Stimulated activated CD4-positive, alpha-beta T cell treated with anti-CD3 and anti-CD28 coated beads, Interleukin-15, amount 100 ng/mL, for 1 hour (primary cell): ENCODE measurements at regions not wholly inside any gene's neighbourhood (a gene's known extent, or its start where the extent isn't known, plus 50 kb on each side); places are given as distances from the start of the nearest gene placed in this dataset.
"Not testable (repeated sequence)": the region's sequence is repeated elsewhere in the genome, so short reads cannot be mapped to it uniquely, and the experiment has no call there.

ENCODE experiments used
- DNase-seq, 2 donors: peaks; one replicate each; pipeline ENCODE4 v3.0.0-alpha.2; 2020; ENCODE audit warnings: low read depth in 1 of 2, low spot score in 1 of 2

DNA sequence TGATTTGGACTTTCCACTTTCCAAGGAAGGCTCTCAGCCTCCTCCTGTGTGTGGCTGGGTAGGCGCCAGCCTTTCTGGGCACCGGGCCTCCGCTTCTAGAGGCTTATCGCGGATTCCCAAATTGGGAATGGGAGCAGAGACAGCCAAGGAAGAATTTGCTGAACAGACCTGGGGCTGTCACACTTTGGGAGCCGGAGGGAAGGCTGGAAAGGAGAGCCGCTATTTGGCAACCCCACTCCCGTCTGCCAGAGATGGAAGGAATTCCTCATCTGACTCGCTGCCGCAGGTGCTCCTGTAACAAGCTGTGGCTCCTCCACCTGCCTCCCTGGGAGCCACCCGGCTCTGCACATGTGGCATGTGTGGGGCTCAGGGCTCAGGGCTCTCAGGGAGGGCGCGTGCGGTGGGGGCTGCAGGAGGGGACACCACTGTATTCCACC lies 50.8 kb upstream of the ECHDC3 start:
- DNase-seq = no peak

DNA sequence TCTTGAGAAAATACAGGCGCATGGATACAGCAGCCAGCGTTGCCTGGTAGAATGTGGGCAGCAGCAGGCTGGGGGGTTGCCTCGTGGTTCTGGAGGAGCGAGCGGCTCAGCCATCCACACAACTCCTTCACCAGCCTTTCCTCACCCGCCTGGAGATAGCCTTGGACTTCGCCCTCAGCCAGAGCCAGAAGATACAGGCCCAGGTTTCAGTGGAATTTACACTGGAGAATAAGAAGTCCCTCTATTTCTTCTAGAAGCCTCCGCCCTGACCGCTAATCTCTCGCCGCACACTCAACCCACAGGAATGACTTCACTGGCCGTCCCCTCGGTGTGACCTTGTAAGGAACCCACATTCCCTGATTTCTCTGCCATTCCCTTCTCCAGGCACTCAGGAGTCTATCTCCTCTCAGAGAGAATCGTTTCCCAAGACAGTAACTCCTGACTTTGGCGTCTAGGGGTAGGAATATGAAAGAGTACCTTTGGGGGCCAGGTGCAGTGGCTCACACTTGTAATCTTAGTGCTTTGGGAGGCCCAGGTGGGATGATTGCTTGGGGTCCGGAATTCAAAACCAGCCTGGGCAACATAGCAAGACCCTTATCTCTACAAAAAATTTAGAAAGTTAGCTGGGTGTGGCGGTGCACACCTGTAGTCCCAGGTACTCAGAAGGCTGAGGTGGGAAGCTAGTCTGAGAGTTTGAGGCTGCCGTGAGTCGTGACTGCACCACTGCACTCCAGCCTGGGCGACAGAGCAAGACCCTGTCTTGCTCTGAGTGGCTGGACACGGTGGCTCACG lies 52.0 kb upstream of the ECHDC3 start:
- DNase-seq = no peak

DNA sequence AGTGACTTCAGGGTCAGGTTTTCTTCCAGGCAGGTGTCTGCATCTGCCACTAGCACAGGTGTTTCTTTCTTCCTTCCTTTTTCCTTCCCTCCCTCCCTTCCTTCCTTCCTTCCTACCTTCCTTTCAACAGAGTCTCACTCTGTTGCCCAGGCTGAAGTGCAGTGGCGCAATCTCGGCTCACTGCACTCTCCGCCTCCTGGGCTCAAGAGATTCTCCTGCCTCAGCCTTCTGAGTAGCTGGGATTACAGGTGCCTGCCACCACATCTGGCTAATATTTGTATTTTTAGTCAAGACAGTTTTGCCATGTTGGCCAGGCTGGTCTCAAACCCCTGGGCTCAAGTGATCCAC lies 53.8 kb upstream of the ECHDC3 start:
- not testable (repeated sequence) for DNase-seq

DNA sequence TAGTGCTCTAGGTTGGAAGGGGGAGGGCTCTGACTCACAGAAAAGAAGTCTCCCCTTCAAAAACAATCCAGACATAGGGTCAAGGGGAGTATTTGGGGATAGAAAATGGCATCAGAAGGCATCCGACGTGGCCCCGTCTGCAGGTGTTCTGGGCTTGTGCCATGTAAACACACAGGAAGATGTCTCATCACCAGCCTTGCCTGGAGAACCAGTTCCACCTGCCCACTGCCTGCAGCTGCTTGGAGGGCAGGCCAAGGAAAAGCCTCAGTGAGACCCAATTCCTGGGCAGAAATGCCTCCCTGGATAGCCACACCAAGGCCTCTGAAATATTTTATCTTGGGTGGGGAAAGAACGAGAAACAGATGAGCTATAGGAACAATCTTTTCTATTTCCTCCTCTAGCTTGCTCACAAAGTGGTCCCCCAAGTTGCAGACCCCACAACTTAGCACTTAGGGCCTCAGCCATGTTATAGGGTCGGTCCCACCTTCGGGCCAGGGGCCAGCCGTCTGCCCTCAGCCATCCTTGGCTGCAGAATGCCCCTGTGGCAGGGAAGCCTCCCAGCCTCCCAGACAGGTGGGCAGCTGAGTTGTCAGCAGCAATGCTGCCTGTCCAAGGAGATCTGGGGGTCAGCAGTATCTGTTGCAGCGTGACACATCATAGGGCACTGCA lies 54.3 kb upstream of the ECHDC3 start:
- no peak for DNase-seq

DNA sequence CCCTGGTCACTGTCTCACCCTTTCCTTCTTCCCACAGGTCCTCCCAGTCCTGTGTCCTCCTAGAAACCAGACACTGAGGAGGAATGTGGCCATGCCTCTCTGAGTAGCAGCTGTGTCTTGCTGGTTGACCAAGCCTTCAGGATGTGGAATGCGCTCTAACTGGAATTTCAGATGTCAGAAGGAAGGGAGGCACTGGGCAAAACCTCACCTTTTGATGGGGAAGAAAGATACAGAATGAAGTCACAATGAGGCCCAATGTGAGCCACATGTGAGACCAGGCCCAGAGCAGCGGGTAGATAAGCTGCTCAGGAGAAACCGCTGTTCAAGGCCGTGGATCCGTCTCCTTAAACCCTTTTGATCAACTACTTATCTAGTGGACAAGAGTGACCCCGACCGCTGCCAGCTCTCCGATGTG lies 54.8 kb upstream of the ECHDC3 start:
- no peak for DNase-seq

DNA sequence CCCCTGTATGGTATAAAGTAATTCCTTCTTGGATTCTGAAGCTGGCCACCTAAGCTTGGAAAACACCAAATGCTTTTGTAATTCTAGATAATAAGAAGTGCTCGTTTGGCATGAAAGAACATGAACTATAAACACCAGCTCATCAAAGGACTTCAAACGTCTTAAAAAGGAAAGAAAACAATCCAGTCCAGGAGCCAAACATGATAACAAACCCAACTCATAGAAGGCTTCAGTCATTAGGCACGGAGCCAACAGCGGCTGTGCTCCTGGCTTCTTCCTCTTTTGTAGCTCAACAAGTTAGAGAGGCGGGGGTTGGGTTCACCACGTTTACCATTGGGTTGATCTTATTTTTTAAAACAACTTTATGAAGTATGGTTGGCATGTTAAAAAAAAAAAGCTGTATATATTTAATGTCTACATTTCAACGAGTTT lies 56.4 kb upstream of the ECHDC3 start:
- DNase-seq = peak; percentile 4 to 20

DNA sequence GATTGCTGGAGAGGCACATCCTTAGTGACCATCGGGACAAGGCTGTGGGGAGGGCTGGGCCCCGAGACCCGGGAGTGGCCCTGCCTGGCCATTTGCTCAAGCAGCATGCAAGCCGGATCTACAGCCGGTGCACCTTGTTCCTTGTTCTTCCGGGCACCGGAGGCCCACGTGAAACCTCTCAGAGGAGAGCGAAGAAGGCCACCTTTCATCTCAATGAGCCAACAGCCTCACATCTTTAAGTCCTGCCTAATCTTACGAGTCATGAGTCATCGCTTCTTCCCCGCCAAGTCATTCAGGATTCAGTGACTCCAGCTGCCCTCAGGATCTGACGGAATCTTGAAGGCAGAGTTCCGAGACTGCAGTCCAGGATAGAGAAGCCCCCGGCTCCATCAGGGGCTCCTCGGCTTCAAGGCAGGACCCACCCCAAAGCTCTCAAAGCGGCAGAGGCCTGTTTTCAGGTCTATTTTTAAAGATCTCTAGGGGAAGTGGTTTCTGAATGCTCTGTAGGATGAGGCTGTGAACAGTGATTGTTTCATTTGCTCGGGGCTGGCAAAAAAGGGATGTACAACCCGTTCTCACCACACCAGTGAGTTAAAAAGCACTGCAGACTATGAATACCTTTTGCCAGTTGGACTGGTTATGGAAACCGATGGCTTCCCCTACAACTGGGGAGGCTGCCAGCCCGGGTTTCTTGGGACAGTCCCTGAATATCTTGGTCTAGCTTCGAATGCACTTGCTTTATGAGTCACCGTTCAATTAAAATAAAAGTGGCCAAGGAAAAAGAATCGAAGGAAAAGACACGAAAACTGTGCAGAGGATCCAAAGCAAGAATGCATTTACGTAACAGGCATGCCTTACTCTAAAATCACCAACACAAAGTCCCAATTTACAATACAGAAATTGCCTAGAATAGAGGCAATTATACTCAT lies 57.2 kb upstream of the ECHDC3 start:
- peak; percentile 18 to 34 for DNase-seq

DNA sequence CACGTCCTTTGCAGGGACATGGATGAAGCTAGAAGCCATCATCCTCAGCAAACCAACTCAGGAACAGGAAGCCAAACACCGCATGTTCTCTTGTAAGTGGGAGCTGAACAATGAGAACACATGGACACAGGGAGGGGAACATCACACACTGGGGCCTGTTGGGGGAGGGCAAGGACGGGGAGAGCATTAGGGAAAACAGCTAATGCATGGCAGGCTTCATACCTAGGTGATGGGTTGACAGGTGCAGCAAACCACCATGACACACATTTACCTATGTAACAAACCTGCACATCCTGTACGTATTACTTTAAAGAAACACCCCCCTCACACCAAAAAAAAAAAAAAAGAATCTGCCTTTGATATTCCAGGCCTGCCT lies 57.9 kb upstream of the ECHDC3 start:
- not testable (repeated sequence) for DNase-seq

DNA sequence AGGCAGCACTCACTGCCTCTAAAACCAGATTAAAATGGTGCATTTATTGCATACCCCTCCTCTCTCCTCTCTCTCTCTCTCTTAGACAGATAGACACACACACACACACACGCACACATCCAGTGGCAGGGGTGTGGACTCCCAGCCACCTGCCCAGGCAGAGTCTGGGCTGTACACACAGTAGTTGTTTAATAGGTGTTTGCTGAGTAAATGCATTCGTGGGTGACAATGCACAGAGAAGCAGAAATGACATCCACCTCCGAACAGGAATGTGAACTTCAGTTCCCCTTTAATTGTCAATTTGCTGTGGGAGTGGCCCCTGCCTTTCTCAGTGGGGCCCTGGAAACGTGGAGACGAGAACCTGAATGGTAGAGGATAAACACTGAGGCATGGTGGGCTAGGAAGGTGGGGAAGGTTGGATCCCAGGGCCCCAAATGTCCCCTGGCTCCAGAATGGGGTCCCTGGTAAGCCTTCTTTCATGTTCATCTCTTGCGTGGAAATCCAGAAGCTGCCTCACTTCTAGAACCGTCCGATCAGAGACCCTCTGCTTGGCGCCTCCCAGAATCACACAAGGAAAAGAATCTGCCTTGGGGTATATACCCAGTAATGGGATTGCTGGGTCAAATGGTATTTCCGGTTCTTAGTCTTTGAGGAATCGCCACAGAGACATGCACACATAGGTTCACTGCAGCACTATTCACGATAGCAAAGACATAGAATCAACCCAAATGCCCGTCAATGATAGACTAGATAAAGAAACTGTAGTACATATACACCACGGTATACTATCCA lies 58.5 kb upstream of the ECHDC3 start:
- DNase-seq = no peak

DNA sequence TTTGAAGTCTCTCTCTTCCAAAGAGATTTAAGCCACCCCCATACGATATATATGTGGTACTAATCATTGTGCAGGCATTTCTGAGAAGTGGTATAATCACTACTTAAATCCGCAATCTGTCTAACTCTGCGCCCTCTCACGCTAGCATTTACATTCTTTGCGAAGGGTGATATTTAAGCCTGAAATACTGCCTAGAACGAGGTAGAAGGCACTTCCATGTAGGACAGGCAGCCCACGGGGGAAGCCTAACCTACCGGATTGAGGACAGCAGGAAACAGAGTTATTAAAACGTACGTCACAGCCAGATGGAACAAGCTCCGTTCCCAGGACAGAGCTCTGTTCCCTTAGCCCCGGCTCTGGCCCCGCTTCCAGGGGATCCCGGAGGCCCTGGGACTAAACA lies 59.3 kb upstream of the ECHDC3 start:
- no peak for DNase-seq

DNA sequence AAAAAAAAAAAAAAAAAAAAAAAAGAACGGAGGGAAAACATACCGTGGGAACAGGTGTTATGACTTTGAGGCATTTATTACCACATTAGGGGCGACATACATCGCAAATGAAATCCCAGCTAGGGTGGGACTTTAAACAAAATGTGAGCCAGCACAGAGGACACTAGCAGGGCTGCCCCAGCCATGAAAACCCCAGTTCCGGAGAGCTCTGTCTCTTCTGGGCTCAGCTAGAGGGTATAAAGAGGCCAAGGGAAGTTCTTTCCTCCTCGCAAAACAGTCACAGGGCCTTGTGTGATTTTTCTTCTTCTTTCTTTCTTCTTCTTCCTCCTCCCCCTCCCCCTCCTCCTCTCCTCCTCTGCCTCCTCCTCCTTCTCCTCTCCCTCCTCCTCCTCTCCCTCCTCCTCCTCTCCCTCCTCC lies 59.9 kb upstream of the ECHDC3 start:
- DNase-seq = no peak

DNA sequence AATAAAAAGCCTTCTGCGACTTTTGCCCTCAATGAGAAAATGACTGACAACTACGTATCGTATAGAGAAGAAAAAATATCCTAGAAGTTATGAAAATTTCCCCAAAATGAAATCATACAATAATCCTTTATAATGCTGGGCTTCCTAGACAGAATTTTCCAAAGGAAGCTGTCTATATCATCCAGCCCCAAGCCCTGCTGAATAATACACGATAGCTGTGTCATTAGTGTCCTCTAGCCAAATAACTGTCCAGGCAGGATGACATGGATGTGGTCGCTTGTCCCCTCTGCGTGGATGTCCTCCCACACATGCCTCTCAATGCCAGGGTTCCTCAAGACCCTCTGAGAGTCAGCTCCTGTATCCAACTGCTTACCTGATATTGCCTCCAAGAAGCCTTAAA lies 61.7 kb upstream of the ECHDC3 start:
- no peak for DNase-seq

DNA sequence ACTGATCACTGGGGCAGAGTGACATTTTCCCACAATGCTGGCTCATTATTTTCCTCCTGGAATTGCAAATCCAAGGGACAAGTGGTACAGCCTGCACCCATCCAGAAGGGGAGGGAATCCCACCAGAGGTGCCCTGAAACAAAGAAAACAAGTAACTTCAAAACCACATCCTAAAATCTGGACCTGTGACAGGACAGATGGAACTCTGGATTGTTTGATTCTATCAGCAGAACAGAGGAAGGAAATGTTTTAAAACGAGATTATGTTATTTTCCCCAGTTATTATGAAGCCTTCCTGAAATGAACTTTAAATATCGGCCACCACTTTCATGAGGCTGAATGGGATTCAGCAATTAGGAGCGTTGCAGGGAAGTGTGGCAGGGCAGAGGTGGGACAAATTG lies 62.2 kb upstream of the ECHDC3 start:
- DNase-seq = no peak

DNA sequence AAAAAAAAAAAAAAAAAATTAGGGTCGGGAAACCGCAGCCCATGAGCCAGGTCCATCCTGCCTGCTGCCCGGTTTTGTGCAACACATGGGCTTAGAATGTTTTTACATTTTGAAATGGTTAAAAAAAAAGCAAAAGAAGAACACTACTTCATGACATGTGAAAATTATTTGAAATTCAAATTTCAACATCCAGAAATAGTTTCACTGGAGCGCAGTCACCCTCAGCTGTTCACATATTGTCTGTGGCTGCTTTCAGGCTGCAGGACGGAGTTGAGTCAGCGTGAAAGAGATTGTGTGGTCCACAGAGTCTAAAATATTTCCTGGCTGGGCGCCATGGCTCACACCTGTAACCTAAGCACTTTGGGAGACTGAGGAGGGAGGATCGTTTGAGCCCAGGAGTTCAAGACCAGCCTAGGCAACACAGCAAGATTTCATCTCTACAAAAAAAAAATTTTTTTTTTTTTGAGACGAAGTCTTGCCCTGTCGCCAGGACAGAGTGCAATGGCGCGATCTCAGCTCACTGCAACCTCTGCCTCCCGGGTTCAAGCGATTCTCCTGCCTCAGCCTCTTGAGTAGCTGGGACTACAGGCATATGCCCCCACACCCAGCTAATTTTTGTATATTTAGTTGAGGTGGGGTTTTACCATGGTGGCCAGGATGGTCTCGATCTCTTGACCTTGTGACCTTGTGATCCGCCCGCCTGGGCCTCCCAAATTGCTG lies 63.9 kb upstream of the ECHDC3 start:
- no peak for DNase-seq

DNA sequence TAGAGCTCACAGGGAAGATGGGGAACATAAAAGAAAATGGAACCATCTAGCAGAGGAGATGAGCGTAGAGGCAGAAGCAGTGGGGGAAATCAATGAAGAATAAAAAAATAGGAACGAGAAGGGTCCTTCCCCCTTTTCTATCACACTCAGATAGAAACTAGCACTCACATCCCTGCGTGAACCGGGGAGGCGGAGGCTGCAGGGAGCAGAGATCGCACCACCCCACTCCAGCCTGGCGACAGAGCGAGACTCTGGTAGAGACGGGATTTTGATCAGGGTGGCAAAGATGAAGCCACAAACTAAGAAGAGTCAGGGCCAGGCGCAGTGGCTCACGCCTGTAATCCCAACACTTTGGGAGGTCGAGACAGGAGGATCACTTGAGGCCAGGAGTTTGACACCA lies 64.7 kb upstream of the ECHDC3 start:
- DNase-seq = no peak

DNA sequence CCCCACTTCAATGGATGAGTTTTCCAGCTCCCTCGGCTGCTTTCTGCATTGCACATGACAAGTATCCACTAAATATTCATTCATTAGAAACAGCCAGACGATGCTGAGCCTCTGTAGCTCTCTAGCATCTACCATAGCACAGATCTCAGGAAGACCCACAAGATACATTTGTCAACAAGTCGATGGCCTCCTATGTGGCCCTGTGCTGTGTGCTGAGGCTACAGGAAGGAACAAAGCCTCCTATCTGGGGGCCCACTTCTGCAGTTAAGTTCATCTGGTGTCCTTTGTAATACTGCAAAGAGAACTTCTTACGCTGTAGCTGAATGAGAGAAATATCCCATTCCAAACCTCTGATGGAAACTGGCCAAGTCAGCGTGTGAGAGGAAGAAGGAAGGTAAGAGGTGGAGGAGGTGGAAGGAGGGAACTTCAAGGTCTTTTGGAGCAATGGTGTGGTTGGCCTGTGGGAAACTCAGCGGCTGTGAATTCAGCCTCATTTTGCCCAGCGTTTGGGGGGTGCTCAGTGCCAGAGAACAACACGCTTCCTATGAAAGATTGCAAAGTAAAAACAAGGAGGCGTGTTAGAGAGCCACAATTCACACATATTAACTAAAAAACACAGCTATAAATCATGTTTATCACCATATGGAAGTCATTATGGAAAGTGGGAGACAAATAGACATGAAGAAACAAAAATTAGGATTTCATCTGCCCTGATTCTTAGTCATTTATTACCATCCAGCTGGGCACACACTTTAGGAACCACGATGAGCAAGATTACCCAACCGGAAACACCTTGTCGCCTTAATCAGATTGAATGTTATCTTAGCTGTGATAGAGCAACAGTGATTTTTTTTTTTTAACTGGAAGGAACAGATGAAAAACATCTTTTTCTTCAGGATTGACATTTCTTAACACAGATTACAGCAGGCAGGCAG lies 62.2 kb upstream of the USP6NL start:
- no peak for DNase-seq

DNA sequence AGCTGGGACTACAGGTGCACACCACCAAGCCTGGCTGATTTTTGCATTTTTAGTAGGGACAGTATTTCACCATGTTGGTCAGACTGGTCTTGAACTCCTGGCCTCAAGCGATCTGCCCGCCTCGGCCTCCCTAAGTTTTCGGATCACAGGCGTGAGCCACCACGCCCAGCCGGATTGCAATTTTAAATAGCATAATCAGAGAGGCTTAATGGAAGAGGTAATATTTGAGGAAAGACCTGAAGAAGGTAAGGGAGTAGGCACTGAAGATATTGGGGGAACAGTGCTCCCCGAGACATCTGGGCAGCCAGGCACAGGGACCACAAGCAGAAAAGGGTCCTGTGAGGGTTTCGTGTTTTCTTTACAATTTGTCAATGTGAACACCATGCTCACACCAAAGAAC lies 61.4 kb upstream of the USP6NL start:
- no peak for DNase-seq

DNA sequence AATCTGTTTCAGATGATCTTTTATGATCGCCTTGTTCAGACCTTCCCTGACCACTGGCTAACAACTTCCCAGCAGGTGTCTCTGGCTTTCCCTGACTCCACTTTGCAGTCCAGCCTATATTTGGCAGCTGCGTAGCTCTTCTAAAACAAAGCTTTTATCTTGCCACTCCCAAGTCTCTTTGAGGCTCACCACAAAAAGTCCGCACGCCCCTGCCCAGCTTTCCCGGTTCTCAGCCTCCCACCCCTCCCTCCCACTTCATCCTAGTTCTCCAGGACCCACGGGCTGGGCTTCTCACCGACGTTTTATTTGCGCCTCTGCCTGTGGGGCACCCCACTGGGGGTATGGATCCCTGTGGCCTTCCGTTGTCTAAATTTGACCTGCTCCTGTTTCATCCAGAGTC lies 58.9 kb upstream of the USP6NL start:
- DNase-seq = no peak
